ENCODE measurements at regions not wholly inside any gene's neighbourhood (a gene's known extent, or its start where the extent isn't known, plus 50 kb on each side); places are given as distances from the start of the nearest gene placed in this dataset.

DNA sequence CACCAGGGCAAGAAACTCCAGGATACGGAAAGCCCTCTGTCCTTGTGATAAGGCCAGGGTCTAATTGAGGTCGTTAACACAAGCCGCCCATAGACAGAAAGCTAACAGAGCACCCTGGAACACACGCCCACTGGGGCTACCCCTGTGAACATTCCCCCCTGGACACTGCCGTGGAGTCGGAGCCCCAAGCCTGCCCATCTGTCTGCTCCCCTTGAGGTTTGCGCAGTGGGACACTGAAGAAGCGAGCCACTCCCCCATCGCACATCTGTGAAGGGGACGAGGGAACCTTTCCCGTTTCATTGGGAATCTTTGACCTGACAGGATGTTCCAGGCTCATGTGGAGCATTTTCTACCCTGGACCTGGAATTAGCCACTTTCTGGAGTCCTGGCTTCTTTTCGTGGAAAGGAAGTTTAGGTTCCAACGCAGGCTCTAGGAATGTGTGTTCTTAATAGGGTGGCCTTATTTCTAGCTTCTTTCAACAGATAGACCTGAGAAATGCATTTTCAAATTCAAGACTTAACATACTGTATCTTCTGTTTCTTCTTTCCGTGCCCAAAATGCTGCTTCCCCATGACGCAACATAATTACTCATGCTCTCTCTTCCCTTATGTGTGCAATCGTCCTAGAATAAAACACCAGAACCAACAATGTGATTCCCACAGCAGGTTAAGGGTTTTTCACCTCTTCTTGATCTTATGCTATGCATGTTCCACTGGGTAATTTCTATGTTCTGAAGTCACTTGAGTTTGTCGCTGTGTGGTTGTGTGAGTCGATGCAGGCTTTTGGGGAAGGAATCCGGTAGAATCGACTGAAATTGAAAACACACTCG lies 161.1 kb downstream of the ERMARD start:
- Histone ChIP-seq H3K4me3 (ENCODE audit: low read depth, low read length) (no peak overlapping the region), H3K27me3 (ENCODE audit: insufficient read depth, low read depth, severe bottlenecking) (no peaks in the 10 kb centered on the region), H3K27ac (no peak overlapping the region), H3K9me3 (ENCODE audit: severe bottlenecking) (no peaks in the 10 kb centered on the region), H3K36me3 (no peaks in the 10 kb centered on the region)
- no peak for DNase-seq
- TF ChIP-seq, protein P1, sequence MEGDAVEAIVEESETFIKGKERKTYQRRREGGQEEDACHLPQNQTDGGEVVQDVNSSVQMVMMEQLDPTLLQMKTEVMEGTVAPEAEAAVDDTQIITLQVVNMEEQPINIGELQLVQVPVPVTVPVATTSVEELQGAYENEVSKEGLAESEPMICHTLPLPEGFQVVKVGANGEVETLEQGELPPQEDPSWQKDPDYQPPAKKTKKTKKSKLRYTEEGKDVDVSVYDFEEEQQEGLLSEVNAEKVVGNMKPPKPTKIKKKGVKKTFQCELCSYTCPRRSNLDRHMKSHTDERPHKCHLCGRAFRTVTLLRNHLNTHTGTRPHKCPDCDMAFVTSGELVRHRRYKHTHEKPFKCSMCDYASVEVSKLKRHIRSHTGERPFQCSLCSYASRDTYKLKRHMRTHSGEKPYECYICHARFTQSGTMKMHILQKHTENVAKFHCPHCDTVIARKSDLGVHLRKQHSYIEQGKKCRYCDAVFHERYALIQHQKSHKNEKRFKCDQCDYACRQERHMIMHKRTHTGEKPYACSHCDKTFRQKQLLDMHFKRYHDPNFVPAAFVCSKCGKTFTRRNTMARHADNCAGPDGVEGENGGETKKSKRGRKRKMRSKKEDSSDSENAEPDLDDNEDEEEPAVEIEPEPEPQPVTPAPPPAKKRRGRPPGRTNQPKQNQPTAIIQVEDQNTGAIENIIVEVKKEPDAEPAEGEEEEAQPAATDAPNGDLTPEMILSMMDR (IDR thresholded peaks at IDR 0.05; ENCODE audit: low read depth, low read length), result no peak

DNA sequence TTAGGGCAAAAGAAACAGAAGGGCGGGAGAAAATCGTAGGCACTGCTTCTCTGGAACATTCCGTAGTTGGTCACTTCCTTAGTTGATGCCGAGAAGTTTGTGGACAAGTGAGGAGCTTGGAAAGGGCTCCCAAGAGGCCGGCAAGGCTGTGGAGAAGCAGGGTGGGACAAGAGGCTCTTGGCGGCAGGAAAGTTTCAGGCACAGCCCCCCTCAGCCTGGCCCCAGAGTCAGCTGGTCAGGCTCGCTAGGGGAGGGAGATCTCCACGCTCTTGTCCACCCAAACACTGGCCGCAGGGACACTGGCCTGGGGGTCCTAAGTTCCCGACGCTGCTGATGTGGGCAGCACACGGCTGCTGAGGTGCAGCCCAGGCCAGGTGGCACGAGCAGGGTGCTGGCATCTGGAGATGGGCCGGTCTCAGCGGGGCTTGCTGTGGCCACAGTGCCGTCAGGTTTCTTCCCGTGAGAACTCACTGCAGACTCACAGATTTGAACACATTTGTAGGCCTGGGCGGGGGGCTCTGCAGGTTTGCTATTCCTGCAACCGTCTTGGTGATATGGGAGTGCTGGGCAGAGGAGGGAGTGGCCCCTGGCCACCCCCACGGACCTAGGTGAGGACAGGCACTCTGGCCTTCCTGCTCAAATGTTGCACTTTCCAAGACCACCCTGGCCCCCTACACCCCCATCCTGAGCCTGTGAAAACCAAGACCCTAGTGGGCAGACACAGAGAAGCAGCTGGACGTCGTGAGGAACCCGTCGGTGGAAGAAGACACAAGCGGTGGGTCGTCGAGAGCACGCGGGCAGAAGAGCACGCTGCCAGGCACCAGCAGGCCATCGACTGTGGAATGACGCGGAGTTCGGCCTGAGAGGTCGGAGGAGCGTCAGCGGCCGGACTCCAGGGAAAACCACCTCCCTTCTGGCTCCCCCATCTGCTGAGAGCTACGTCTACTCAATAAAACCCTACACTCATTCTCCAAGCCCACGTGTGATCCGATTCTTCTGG lies 160.1 kb downstream of the ERMARD start:
- H3K27ac ChIP-seq, result no peak overlapping the region
- no peak overlapping the region for H3K4me3 ChIP-seq (ENCODE audit: low read depth, low read length)
- H3K27me3 ChIP-seq (ENCODE audit: insufficient read depth, low read depth, severe bottlenecking), result peaks cover 5% of the 10 kb centered on the region

DNA sequence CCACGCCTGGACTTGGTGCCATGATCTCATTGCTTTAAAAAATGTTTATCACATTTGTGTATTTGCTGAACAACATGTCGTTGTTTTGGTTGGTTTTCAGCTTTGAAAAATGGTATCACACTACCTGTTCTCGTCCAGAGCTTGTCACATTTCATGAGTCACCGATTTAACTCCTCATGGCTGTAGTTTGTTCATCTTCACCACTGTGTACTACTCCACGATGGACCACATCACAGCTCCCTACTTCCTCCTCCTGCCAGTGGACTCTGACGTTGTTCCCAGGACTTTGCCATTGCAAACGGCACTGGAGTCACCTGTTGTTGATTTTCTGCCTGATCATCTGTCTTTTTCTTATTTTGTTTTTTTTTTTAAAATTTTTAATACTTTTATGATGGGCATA lies 157.7 kb downstream of the ERMARD start:
- no peak for DNase-seq
- TF ChIP-seq, protein P1 (IDR thresholded peaks at IDR 0.05; ENCODE audit: low read depth, low read length), result no peak
- peaks cover 5% of the 10 kb centered on the region for H3K27me3 ChIP-seq (ENCODE audit: insufficient read depth, low read depth, severe bottlenecking)
- no peaks in the 10 kb centered on the region for H3K9me3 ChIP-seq (ENCODE audit: severe bottlenecking)
- no peak overlapping the region for H3K27ac ChIP-seq
- H3K4me3 ChIP-seq (ENCODE audit: low read depth, low read length), result no peak overlapping the region
- no peaks in the 10 kb centered on the region for H3K36me3 ChIP-seq

More for the DNA sequence above, 160.1 kb downstream of the ERMARD start:
- DNase-seq, result no peak
- Histone ChIP-seq H3K36me3 (no peaks in the 10 kb centered on the region), H3K9me3 (ENCODE audit: severe bottlenecking) (no peaks in the 10 kb centered on the region)
- TF ChIP-seq, protein P1 (IDR thresholded peaks at IDR 0.05; ENCODE audit: low read depth, low read length), result no peak

DNA sequence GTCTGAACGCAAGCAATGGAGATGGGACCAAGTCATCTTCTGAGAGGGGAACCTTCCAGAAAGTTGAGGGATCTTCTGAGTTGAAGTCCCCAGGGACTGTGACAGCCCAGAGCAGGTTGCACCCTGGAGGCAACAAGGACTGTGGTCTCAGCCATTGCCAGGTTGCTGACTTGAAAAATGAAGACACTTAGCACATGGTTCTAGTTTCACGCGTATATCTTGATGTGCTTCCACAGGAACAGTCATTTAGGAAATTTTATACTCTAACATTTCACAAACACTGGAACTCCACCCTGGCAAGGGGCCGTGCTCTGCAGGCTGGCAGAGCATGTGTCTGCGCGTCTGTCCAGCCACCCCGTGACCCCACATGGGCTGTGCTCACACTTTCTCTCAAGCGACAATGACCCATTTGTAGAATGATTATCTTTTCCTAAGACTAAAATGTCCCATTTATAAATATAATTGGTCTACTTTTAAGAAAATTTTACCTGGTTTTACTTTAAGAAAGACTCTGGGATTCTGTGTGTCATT lies 157.0 kb downstream of the ERMARD start:
- no peaks in the 10 kb centered on the region for H3K36me3 ChIP-seq
- H3K4me3 ChIP-seq (ENCODE audit: low read depth, low read length), result no peak overlapping the region
- TF ChIP-seq, protein P1 (IDR thresholded peaks at IDR 0.05; ENCODE audit: low read depth, low read length), result no peak
- no peak for DNase-seq
- H3K9me3 ChIP-seq (ENCODE audit: severe bottlenecking), result no peaks in the 10 kb centered on the region
- no peak overlapping the region for H3K27ac ChIP-seq
- peaks cover 5% of the 10 kb centered on the region for H3K27me3 ChIP-seq (ENCODE audit: insufficient read depth, low read depth, severe bottlenecking)

DNA sequence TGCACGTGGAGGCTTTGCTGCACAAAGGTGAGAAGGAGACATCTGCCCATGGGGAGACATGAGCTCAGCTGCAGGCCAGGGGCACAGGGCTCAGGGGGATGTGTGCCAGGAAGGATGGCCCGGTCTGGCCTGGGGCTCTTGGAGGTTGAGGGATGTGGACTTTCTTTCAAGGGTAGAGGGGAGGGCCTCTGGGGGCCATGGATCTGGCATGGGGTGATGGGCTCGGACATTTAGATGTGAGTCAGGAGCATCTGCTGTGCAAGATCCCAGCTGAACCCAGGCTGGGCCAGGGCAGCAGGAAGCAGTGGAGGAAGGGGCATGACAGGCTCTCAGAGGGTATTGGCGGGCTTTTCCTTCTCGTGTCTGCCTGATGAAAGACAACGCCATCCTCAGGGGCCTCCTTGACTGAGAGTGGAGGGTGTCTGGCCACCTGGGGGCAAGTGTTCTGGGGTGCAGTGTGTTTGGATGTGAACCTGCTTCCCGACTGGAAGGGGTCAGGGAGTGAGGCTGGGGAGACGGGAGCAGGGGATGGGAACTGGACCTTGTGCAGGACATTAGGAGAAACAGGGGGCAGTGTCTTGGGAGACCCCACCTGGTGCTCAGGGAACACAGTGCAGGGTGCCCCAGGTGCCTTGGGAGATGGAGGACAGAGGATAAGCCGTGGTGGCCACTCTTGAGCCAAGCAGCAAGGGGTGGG lies 156.1 kb downstream of the ERMARD start:
- no peaks in the 10 kb centered on the region for H3K9me3 ChIP-seq (ENCODE audit: severe bottlenecking)
- DNase-seq, result no peak

More for the DNA sequence above, 156.1 kb downstream of the ERMARD start:
- Histone ChIP-seq H3K4me3 (ENCODE audit: low read depth, low read length) (no peak overlapping the region), H3K27ac (no peak overlapping the region), H3K27me3 (ENCODE audit: insufficient read depth, low read depth, severe bottlenecking) (peaks cover 5% of the 10 kb centered on the region), H3K36me3 (no peaks in the 10 kb centered on the region)
- TF ChIP-seq, protein P1 (IDR thresholded peaks at IDR 0.05; ENCODE audit: low read depth, low read length), result no peak
